Peyer's patch (tissue), 4 donors: ENCODE measurements at regions not wholly inside any gene's neighbourhood (a gene's known extent, or its start where the extent isn't known, plus 50 kb on each side); places are given as distances from the start of the nearest gene placed in this dataset.

Experiments used
- POLR2A ChIP-seq, 2 donors: fragments of 450-650 bp; IDR thresholded peaks; one replicate each; pipeline ENCODE4 v1.5.1; 2017; ENCODE audit warnings: antibody characterized with exemption in 2 of 2, mild to moderate bottlenecking in 2 of 2, moderate library complexity in 2 of 2
- TF ChIP-seq, protein P1 (sequence below), 6 experiments: fragments of 450-650 bp in 4 of 6; fragments of 200-600 bp in 2 of 6; sonication (generic) in 1 of 6; IDR thresholded peaks; one replicate each; pipeline ENCODE4 v1.5.1; 2017 to 2019; ENCODE audit warnings: antibody characterized with exemption in 6 of 6, mild to moderate bottlenecking in 3 of 6, moderate library complexity in 1 of 6

- TF ChIP-seq POLR2A (IDR thresholded peaks at IDR 0.05) = no peak
- TF ChIP-seq, protein P1, sequence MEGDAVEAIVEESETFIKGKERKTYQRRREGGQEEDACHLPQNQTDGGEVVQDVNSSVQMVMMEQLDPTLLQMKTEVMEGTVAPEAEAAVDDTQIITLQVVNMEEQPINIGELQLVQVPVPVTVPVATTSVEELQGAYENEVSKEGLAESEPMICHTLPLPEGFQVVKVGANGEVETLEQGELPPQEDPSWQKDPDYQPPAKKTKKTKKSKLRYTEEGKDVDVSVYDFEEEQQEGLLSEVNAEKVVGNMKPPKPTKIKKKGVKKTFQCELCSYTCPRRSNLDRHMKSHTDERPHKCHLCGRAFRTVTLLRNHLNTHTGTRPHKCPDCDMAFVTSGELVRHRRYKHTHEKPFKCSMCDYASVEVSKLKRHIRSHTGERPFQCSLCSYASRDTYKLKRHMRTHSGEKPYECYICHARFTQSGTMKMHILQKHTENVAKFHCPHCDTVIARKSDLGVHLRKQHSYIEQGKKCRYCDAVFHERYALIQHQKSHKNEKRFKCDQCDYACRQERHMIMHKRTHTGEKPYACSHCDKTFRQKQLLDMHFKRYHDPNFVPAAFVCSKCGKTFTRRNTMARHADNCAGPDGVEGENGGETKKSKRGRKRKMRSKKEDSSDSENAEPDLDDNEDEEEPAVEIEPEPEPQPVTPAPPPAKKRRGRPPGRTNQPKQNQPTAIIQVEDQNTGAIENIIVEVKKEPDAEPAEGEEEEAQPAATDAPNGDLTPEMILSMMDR (IDR thresholded peaks at IDR 0.05) = no peak
These were observed 982.4 kb upstream of the MIR17HG start for GRCh38 chr13:90365130-90365529.
